Left lung (tissue), 4 donors: ENCODE measurements at regions not wholly inside any gene's neighbourhood (a gene's known extent, or its start where the extent isn't known, plus 50 kb on each side); places are given as distances from the start of the nearest gene placed in this dataset.

Source experiments
- ATAC-seq: fragments of 200-7000 bp; cut with Tn5 transposase; one replicate; pipeline ENCODE4 v1.9.1; 2020; ENCODE audit warnings: moderate library complexity
- DNase-seq, 4 donors: peaks; one replicate each; pipeline ENCODE4 v3.0.0-alpha.2; 2013 to 2020
- H3K27ac ChIP-seq, 2 donors: fragments of 200-600 bp; sonication (generic) in 1 of 2; one replicate each; pipeline versions ENCODE4 v1.5.0 to v1.8.0; 2020 to 2021
- H3K27me3 ChIP-seq, 2 donors: fragments of 200-600 bp; sonication (generic) in 1 of 2; one replicate each; pipeline versions ENCODE4 v1.5.0 to v1.8.0; 2020 to 2021
- H3K36me3 ChIP-seq, 2 donors: fragments of 200-600 bp; sonication (generic) in 1 of 2; one replicate each; pipeline versions ENCODE4 v1.5.0 to v1.8.0; 2020 to 2021
- H3K4me1 ChIP-seq, 2 donors: fragments of 200-600 bp; one replicate each; pipeline ENCODE4 v1.8.0; 2021
- H3K4me3 ChIP-seq, 2 donors: fragments of 200-600 bp; sonication (generic) in 1 of 2; one replicate each; pipeline versions ENCODE4 v1.5.0 to v1.8.0; 2020 to 2021; ENCODE audit warnings: mild to moderate bottlenecking in 1 of 2
- H3K9me3 ChIP-seq, 2 donors: fragments of 200-600 bp; sonication (generic) in 1 of 2; one replicate each; pipeline versions ENCODE4 v1.5.0 to v1.8.0; 2020 to 2021
- intact Hi-C, 2 donors: fragments of 100-400 bp; cut with DNase I; formaldehyde crosslinking; loops; one replicate each; pipeline versions ENCODE4 v1.11.2 to v1.14.2; 2022
- TF ChIP-seq, protein P1 (sequence below), 2 donors: fragments of 200-600 bp; sonication (generic) in 1 of 2; IDR thresholded peaks; one replicate each; pipeline versions ENCODE4 v1.5.0 to v1.8.0; 2021; ENCODE audit warnings: antibody characterized with exemption in 2 of 2
- donor health status: DM: no; HTN: yes; CAD: no.
- donor health status: DM: no; HTN: no; CAD: no.

DNA sequence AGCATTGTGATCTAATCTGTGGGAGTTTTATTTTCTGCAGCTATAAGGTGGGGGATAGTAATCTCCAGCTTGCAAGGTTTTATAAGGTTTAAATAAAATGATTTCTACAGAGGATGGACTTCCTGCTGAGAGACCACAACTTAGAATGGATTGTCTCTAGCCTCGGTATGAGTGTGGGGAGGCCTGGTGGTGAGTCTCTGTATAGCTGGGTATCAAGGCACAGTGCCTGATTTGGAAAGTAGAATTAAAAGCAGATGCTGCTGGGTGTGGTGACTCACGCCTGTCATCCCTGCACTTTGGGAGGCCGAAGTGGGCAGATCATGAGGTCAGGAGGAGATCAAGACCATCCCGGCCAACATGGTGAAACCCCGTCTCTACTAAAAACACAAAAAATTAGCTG lies 162.0 kb upstream of the GATB start:
- H3K36me3 ChIP-seq, result no peaks in the 10 kb centered on the region
- TF ChIP-seq, protein P1, sequence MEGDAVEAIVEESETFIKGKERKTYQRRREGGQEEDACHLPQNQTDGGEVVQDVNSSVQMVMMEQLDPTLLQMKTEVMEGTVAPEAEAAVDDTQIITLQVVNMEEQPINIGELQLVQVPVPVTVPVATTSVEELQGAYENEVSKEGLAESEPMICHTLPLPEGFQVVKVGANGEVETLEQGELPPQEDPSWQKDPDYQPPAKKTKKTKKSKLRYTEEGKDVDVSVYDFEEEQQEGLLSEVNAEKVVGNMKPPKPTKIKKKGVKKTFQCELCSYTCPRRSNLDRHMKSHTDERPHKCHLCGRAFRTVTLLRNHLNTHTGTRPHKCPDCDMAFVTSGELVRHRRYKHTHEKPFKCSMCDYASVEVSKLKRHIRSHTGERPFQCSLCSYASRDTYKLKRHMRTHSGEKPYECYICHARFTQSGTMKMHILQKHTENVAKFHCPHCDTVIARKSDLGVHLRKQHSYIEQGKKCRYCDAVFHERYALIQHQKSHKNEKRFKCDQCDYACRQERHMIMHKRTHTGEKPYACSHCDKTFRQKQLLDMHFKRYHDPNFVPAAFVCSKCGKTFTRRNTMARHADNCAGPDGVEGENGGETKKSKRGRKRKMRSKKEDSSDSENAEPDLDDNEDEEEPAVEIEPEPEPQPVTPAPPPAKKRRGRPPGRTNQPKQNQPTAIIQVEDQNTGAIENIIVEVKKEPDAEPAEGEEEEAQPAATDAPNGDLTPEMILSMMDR (IDR thresholded peaks at IDR 0.05), result no peak
- H3K4me1 ChIP-seq, result no peaks in the 10 kb centered on the region
- H3K27ac ChIP-seq, result no peak overlapping the region
- no peak for ATAC-seq
- H3K4me3 ChIP-seq, result no peak overlapping the region
- intact Hi-C loops, result no loop called here
- H3K27me3 ChIP-seq, result no peaks in the 10 kb centered on the region
- H3K9me3 ChIP-seq, result no peaks in the 10 kb centered on the region
- DNase-seq, result no peak

DNA sequence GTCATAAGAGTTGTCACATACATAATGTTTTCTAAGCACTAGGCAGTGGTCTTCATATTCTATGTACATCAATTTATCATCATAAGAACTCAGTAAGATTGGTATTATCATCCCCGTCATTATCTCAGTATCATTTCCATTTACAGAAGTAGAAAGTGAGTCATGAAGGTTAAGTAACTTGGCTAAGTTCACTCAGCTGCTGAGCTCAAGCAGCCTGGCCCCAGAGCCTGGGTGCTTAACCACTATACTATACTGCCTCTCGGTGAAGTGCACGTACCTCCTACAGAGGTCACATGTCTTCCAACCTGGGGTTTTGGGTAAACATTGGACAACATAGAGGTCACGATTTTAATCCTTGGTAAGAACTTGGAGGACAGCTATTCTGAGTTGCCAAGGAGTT lies 161.5 kb upstream of the GATB start:
- no peak for DNase-seq
- Histone ChIP-seq H3K4me3 (no peak overlapping the region), H3K27me3 (no peaks in the 10 kb centered on the region), H3K36me3 (no peaks in the 10 kb centered on the region), H3K4me1 (no peaks in the 10 kb centered on the region), H3K27ac (no peak overlapping the region), H3K9me3 (no peaks in the 10 kb centered on the region)
- ATAC-seq, result peak; percentile 19
- intact Hi-C loops, result no loop called here
- TF ChIP-seq, protein P1 (IDR thresholded peaks at IDR 0.05), result no peak

DNA sequence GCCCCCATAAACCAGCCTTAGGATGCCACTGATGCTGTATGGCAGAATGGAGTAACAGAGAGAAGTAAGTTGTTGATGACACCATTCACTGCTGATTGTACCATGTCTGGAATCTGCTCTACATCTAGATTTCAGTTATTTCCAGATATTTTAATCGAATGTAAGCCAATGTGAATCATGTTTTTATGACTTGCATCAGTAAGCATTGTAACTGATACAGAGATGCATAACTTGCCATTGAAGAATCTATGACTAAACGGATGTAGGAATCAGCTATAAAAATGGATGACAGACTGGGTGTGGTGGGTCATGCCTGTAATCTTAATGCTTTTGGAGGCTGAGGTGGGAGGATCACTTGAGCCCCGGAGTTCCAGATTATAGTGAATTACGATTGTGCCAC lies 161.0 kb upstream of the GATB start:
- Histone ChIP-seq H3K27ac (no peak overlapping the region), H3K4me1 (no peaks in the 10 kb centered on the region), H3K9me3 (no peaks in the 10 kb centered on the region), H3K4me3 (no peak overlapping the region), H3K36me3 (no peaks in the 10 kb centered on the region), H3K27me3 (no peaks in the 10 kb centered on the region)
- ATAC-seq (no peak), DNase-seq (no peak)
- TF ChIP-seq, protein P1 (IDR thresholded peaks at IDR 0.05), result no peak
- intact Hi-C loops, result no loop called here

DNA sequence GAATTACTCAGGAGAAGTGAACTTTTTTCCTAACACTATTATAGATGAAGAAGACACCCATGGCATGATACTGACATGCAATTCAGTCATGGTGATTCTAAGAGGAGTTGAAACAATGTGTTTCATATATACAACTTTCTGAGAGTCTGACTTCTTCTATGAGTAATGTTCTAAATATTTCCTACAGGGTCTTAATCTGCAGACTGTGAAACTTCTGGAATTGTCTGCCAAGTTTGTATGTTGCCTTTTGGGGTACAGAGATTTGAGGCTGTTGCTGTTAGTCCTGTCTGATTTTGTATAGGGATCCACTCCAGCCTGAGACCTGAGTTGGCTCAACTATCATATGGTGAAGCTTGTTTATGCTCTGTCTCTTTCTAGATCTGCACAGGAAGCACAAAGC lies 160.6 kb upstream of the GATB start:
- Histone ChIP-seq H3K4me3 (no peak overlapping the region), H3K36me3 (no peaks in the 10 kb centered on the region), H3K9me3 (no peaks in the 10 kb centered on the region), H3K27ac (no peak overlapping the region), H3K27me3 (no peaks in the 10 kb centered on the region), H3K4me1 (no peaks in the 10 kb centered on the region)
- TF ChIP-seq, protein P1 (IDR thresholded peaks at IDR 0.05), result no peak
- intact Hi-C loops, result no loop called here
- DNase-seq, result no peak
- no peak for ATAC-seq

DNA sequence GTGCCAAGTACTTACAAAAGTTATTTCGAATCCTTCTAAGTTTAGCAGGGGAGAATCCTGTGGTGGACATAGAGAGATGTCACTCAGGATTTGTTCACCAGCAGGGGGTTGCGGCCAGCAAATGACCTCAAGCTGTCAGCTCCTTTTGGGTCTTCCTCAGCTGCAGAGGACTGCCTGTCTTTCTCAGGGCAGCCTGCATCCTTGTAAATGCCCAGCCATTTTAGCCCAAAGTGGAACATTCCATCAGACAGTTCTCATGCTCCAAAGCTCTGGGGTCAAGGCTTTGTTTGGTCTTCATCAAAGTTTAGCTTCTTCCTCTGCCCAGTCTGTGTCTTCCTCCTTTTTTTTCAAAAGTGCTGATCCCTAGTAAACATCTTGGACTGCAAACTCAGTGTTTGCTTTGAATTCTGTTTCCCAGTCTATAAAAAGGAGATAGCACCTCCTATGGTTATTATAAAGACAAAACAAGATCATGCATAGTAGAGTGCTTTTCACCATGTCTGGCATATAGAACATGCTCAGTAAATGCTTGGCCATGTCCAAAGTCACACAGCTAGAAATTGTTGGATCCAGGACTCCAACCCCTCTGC lies 156.4 kb upstream of the GATB start:
- intact Hi-C loops, result no loop called here
- DNase-seq (peak in 1 of 4 donors; percentile 2), ATAC-seq (no peak)
- Histone ChIP-seq H3K27me3 (no peaks in the 10 kb centered on the region), H3K4me3 (no peak overlapping the region), H3K4me1 (no peaks in the 10 kb centered on the region), H3K36me3 (no peaks in the 10 kb centered on the region), H3K27ac (no peak overlapping the region), H3K9me3 (no peaks in the 10 kb centered on the region)
- TF ChIP-seq, protein P1 (IDR thresholded peaks at IDR 0.05), result no peak
